ENCODE measurements at regions not wholly inside any gene's neighbourhood (a gene's known extent, or its start where the extent isn't known, plus 50 kb on each side); places are given as distances from the start of the nearest gene placed in this dataset.

GRCh38 chr2:60628615-60629304, 75.3 kb upstream of the BCL11A start:
- ChIA-PET CTCF (interaction anchor here (0.5 to 2.7 kb wide), 6 partner anchors 14 to 1353 kb away, joined by 3 to 11 read pairs (median 3); no protein-coding TSS in a partner anchor), POLR2A (no interaction called here)
- Histone ChIP-seq H3K36me3 (ENCODE audit: control insufficient read depth in 2 of 2, insufficient read depth in 1 of 2, low read length in 2 of 2) (no peaks in the 10 kb centered on the region), H3K9me3 (ENCODE audit: control insufficient read depth, insufficient read depth, low read depth, low read length) (no peaks in the 10 kb centered on the region), H3K4me3 (ENCODE audit: low read depth, low read length) (no peak overlapping the region), H3K4me1 (ENCODE audit: control insufficient read depth, insufficient read depth, low read length) (no peaks in the 10 kb centered on the region), H3K27ac (ENCODE audit: extremely low read depth, low read depth, low read length) (no peak overlapping the region)
- TF ChIP-seq ZNF624 (tag by site-specific recombination; IDR thresholded peaks at IDR 0.05): no peak
- no peak for TF ChIP-seq KLF1 (tag by site-specific recombination; IDR thresholded peaks at IDR 0.05)
- TF ChIP-seq ZNF18 (tag by site-specific recombination; IDR thresholded peaks at IDR 0.05): no peak
- no peak for TF ChIP-seq ZNF426 (tag by site-specific recombination; IDR thresholded peaks at IDR 0.05)
- TF ChIP-seq ZBTB21 (tag by site-specific recombination; IDR thresholded peaks at IDR 0.05): no peak
- TF ChIP-seq ZNF707 (tag by site-specific recombination; IDR thresholded peaks at IDR 0.05): no peak
- no peak for TF ChIP-seq ZNF510 (tag by site-specific recombination; IDR thresholded peaks at IDR 0.05; ENCODE audit: insufficient replicate concordance)
- no peak for TF ChIP-seq ZNF549 (tag by site-specific recombination; IDR thresholded peaks at IDR 0.05)
- no peak for TF ChIP-seq ZNF701 (tag by site-specific recombination; IDR thresholded peaks at IDR 0.05)
- TF ChIP-seq ZNF266 (tag by site-specific recombination; IDR thresholded peaks at IDR 0.05; ENCODE audit: low read depth): no peak
- no peak for TF ChIP-seq ZNF791 (tag by site-specific recombination; IDR thresholded peaks at IDR 0.05)
- TF ChIP-seq ZFP37 (tag by site-specific recombination; IDR thresholded peaks at IDR 0.05): no peak

- ChIA-PET POLR2A (no interaction called here), CTCF (interaction anchor here (0.5 to 2.7 kb wide), 4 partner anchors 13 to 1353 kb away, joined by 3 to 11 read pairs (median 4); no protein-coding TSS in a partner anchor)
- Histone ChIP-seq H3K9me3 (ENCODE audit: control insufficient read depth, insufficient read depth, low read depth, low read length) (no peaks in the 10 kb centered on the region), H3K4me3 (ENCODE audit: low read depth, low read length) (no peak overlapping the region), H3K36me3 (ENCODE audit: control insufficient read depth in 2 of 2, insufficient read depth in 1 of 2, low read length in 2 of 2) (no peaks in the 10 kb centered on the region), H3K4me1 (ENCODE audit: control insufficient read depth, insufficient read depth, low read length) (no peaks in the 10 kb centered on the region), H3K27ac (ENCODE audit: extremely low read depth, low read depth, low read length) (no peak overlapping the region)
- TF ChIP-seq, protein P1, sequence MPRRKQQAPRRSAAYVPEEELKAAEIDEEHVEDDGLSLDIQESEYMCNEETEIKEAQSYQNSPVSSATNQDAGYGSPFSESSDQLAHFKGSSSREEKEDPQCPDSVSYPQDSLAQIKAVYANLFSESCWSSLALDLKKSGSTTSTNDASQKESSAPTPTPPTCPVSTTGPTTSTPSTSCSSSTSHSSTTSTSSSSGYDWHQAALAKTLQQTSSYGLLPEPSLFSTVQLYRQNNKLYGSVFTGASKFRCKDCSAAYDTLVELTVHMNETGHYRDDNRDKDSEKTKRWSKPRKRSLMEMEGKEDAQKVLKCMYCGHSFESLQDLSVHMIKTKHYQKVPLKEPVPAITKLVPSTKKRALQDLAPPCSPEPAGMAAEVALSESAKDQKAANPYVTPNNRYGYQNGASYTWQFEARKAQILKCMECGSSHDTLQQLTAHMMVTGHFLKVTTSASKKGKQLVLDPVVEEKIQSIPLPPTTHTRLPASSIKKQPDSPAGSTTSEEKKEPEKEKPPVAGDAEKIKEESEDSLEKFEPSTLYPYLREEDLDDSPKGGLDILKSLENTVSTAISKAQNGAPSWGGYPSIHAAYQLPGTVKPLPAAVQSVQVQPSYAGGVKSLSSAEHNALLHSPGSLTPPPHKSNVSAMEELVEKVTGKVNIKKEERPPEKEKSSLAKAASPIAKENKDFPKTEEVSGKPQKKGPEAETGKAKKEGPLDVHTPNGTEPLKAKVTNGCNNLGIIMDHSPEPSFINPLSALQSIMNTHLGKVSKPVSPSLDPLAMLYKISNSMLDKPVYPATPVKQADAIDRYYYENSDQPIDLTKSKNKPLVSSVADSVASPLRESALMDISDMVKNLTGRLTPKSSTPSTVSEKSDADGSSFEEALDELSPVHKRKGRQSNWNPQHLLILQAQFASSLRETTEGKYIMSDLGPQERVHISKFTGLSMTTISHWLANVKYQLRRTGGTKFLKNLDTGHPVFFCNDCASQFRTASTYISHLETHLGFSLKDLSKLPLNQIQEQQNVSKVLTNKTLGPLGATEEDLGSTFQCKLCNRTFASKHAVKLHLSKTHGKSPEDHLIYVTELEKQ (tag by site-specific recombination; IDR thresholded peaks at IDR 0.05; ENCODE audit: borderline replicate concordance): no peak
- no peak for TF ChIP-seq ZNF701 (tag by site-specific recombination; IDR thresholded peaks at IDR 0.05)
- no peak for TF ChIP-seq HOXA7 (CRISPR knock-in tag; IDR thresholded peaks at IDR 0.05; ENCODE audit: borderline replicate concordance)
- no peak for TF ChIP-seq IKZF3 (tag by site-specific recombination; IDR thresholded peaks at IDR 0.05)
- no peak for TF ChIP-seq ELK4 (IDR thresholded peaks at IDR 0.05; ENCODE audit: borderline replicate concordance, low read depth, low read length)
- no peak for TF ChIP-seq ZNF37A (tag by site-specific recombination; IDR thresholded peaks at IDR 0.05)
- TF ChIP-seq, protein P2, sequence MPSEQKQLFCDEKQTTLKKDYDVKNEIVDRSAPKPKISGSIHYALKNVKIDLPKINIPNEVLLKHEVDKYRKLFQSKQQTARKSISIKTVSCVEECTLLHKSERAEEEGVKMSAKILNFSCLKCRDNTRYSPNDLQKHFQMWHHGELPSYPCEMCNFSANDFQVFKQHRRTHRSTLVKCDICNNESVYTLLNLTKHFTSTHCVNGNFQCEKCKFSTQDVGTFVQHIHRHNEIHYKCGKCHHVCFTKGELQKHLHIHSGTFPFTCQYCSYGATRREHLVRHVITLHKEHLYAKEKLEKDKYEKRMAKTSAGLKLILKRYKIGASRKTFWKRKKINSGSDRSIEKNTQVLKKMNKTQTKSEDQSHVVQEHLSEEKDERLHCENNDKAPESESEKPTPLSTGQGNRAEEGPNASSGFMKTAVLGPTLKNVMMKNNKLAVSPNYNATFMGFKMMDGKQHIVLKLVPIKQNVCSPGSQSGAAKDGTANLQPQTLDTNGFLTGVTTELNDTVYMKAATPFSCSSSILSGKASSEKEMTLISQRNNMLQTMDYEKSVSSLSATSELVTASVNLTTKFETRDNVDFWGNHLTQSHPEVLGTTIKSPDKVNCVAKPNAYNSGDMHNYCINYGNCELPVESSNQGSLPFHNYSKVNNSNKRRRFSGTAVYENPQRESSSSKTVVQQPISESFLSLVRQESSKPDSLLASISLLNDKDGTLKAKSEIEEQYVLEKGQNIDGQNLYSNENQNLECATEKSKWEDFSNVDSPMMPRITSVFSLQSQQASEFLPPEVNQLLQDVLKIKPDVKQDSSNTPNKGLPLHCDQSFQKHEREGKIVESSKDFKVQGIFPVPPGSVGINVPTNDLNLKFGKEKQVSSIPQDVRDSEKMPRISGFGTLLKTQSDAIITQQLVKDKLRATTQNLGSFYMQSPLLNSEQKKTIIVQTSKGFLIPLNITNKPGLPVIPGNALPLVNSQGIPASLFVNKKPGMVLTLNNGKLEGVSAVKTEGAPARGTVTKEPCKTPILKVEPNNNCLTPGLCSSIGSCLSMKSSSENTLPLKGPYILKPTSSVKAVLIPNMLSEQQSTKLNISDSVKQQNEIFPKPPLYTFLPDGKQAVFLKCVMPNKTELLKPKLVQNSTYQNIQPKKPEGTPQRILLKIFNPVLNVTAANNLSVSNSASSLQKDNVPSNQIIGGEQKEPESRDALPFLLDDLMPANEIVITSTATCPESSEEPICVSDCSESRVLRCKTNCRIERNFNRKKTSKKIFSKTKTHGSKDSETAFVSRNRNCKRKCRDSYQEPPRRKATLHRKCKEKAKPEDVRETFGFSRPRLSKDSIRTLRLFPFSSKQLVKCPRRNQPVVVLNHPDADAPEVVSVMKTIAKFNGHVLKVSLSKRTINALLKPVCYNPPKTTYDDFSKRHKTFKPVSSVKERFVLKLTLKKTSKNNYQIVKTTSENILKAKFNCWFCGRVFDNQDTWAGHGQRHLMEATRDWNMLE (tag by site-specific recombination; conservative IDR thresholded peaks at IDR 0.05; ENCODE audit: low read depth): no peak
- no peak for TF ChIP-seq ZNF214 (tag by site-specific recombination; IDR thresholded peaks at IDR 0.05; ENCODE audit: borderline replicate concordance)
- no peak for TF ChIP-seq ZNF302 (tag by site-specific recombination; IDR thresholded peaks at IDR 0.05; ENCODE audit: low read depth)
- TF ChIP-seq RBAK (tag by site-specific recombination; IDR thresholded peaks at IDR 0.05): no peak
- no peak for TF ChIP-seq KLF10 (tag by site-specific recombination; IDR thresholded peaks at IDR 0.05)
- no peak for TF ChIP-seq GFI1B (tag by site-specific recombination; IDR thresholded peaks at IDR 0.05)
- no peak for TF ChIP-seq KLF16 (tag by site-specific recombination; IDR thresholded peaks at IDR 0.05)
Observed at GRCh38 chr2:60629305-60629662, 75.8 kb upstream of the BCL11A start.

Measured in HEK293 (cell line).